CD4-positive, alpha-beta T cell treated with Interleukin-6 at 100 ng/mL for 8 hours (primary cell): ENCODE measurements at regions not wholly inside any gene's neighbourhood (a gene's known extent, or its start where the extent isn't known, plus 50 kb on each side); places are given as distances from the start of the nearest gene placed in this dataset.

Experiments
- DNase-seq: peaks from one replicate; pipeline ENCODE4 v3.0.0-alpha.2; 2020; ENCODE audit warnings: mixed read lengths, low spot score

- no peak for DNase-seq
These were observed 131.8 kb downstream of the UNC5CL start for GRCh38 chr6:40907198-40907701.

GRCh38 chr6:40906759-40907158 is 132.3 kb downstream of the UNC5CL start:
- DNase-seq: no peak

GRCh38 chr6:40904583-40905194 is 134.3 kb downstream of the UNC5CL start:
- no peak for DNase-seq

- DNase-seq: no peak
These were observed 135.6 kb downstream of the UNC5CL start for GRCh38 chr6:40903456-40903855.

- no peak for DNase-seq
These were observed 137.5 kb downstream of the UNC5CL start for GRCh38 chr6:40901322-40902055.

- no peak for DNase-seq
These were observed 138.2 kb downstream of the UNC5CL start for GRCh38 chr6:40900791-40901190.

- no peak for DNase-seq
These were observed 139.3 kb downstream of the UNC5CL start for GRCh38 chr6:40899684-40900155.

GRCh38 chr6:40898073-40898472 is 140.9 kb downstream of the UNC5CL start:
- no peak for DNase-seq

- no peak for DNase-seq
These were observed 141.5 kb downstream of the UNC5CL start for GRCh38 chr6:40897390-40898003.

- DNase-seq: no peak
These were observed 142.3 kb downstream of the UNC5CL start for GRCh38 chr6:40896696-40897095.

- DNase-seq: no peak
These were observed 143.8 kb downstream of the UNC5CL start for GRCh38 chr6:40894962-40895799.

- no peak for DNase-seq
These were observed 146.0 kb downstream of the UNC5CL start for GRCh38 chr6:40893021-40893420.

- no peak for DNase-seq
These were observed 146.8 kb downstream of the UNC5CL start for GRCh38 chr6:40892223-40892622.

- DNase-seq: no peak
These were observed 147.3 kb downstream of the UNC5CL start for GRCh38 chr6:40891686-40892085.

GRCh38 chr6:40891131-40891530 is 147.9 kb downstream of the UNC5CL start:
- no peak for DNase-seq

- DNase-seq: no peak
These were observed 149.7 kb downstream of the UNC5CL start for GRCh38 chr6:40889137-40889832.

- no peak for DNase-seq
These were observed 150.5 kb downstream of the UNC5CL start for GRCh38 chr6:40888456-40888990.

- DNase-seq: no peak
These were observed 151.2 kb downstream of the UNC5CL start for GRCh38 chr6:40887792-40888340.

- DNase-seq: no peak
These were observed 151.8 kb downstream of the UNC5CL start for GRCh38 chr6:40887079-40887791.

- no peak for DNase-seq
These were observed 153.8 kb downstream of the UNC5CL start for GRCh38 chr6:40885139-40885774.
